H1 (cell line): ENCODE measurements at regions not wholly inside any gene's neighbourhood (a gene's known extent, or its start where the extent isn't known, plus 50 kb on each side); places are given as distances from the start of the nearest gene placed in this dataset.

Experiments used
- CTCF ChIA-PET: fragments of 300-600 bp; sonication (Branson Sonifier 250); formaldehyde crosslinking; loops from one replicate; lab custom pipeline; 2021; ENCODE audit not compliant: partially characterized antibody; lab: Charles Lee
- POLR2A ChIA-PET: fragments of 300-600 bp; sonication (Branson Sonifier 250); formaldehyde crosslinking; loops from one replicate; lab custom pipeline; 2021; ENCODE audit warnings: inconsistent platforms; ENCODE audit not compliant: partially characterized antibody; lab: Charles Lee
- DNase-seq, 2 experiments: peaks; one replicate each; pipeline versions ENCODE4 v3.0.0 to v3.0.0-alpha.2; 2010 to 2022; ENCODE audit warnings: low spot score in 2 of 2, low read depth in 1 of 2, mixed read lengths in 1 of 2
- FAIRE-seq: peaks from 2 replicates; lab custom pipeline; 2011; peaks lifted over from hg19 to GRCh38; lab: Jason Lieb, UNC
- H2AFZ ChIP-seq: 2 replicates; pipeline ENCODE4 v1.8.1; 2012; ENCODE audit warnings: low read length, inconsistent platforms
- H2AK5ac ChIP-seq: 2 replicates; pipeline ENCODE4 v1.6.1; 2013; ENCODE audit warnings: low read depth, low read length
- H2BK120ac ChIP-seq: replicated peaks from 2 replicates; pipeline ENCODE3; 2013; ENCODE audit warnings: low read depth, low read length, inconsistent platforms
- H2BK12ac ChIP-seq: 2 replicates; pipeline ENCODE4 v1.6.1; 2013; ENCODE audit warnings: low read depth, low read length
- H2BK15ac ChIP-seq: 2 replicates; pipeline ENCODE4 v1.6.1; 2013; ENCODE audit warnings: low read length
- H2BK20ac ChIP-seq: 2 replicates; pipeline ENCODE4 v1.6.1; 2013; ENCODE audit warnings: low read length
- H2BK5ac ChIP-seq: 2 replicates; pipeline ENCODE4 v1.6.1; 2013; ENCODE audit warnings: low read depth, low read length
- H3K14ac ChIP-seq: 2 replicates; pipeline ENCODE4 v1.6.1; 2013; ENCODE audit warnings: inconsistent platforms; ENCODE audit not compliant: insufficient read length
- H3K18ac ChIP-seq: 2 replicates; pipeline ENCODE4 v1.6.1; 2013; ENCODE audit warnings: low read length; ENCODE audit errors: extremely low read depth
- H3K23ac ChIP-seq: 2 replicates; pipeline ENCODE4 v1.6.1; 2013; ENCODE audit warnings: inconsistent platforms; ENCODE audit not compliant: insufficient read length
- H3K23me2 ChIP-seq: 2 replicates; pipeline ENCODE4 v1.6.1; 2013; ENCODE audit warnings: low read depth, low read length
- H3K27ac ChIP-seq: 2 replicates; pipeline ENCODE4 v1.6.1; 2011; ENCODE audit warnings: low read depth, low read length, inconsistent platforms
- H3K27me3 ChIP-seq, 4 experiments: replicated peaks in 1 of 4; 1 replicate in 1 of 4; 2 replicates in 3 of 4; pipeline versions ENCODE4 v1.6.1 to v1.8.1; 2011 to 2013; ENCODE audit warnings: low read length in 3 of 4, mild to moderate bottlenecking in 3 of 4, inconsistent platforms in 2 of 4, mixed read lengths in 2 of 4, moderate library complexity in 1 of 4; ENCODE audit not compliant: control insufficient read depth in 3 of 4, insufficient read depth in 3 of 4; ENCODE audit errors: extremely low read depth in 1 of 4
- H3K36me3 ChIP-seq, 4 experiments: 2 replicates each; pipeline versions ENCODE4 v1.6.1 to v1.8.1; 2011 to 2013; ENCODE audit warnings: mild to moderate bottlenecking in 4 of 4, low read length in 3 of 4, moderate library complexity in 2 of 4, control low read depth in 1 of 4, inconsistent platforms in 1 of 4; ENCODE audit not compliant: insufficient read depth in 4 of 4, control insufficient read depth in 2 of 4
- H3K4ac ChIP-seq: replicated peaks from 2 replicates; pipeline ENCODE3; 2013; ENCODE audit warnings: low read length, low read depth, mixed read lengths, inconsistent platforms; ENCODE audit not compliant: insufficient read length
- H3K4me1 ChIP-seq, 4 experiments: replicated peaks in 1 of 4; 1 replicate in 1 of 4; 2 replicates in 3 of 4; pipeline versions ENCODE4 v1.6.1 to v1.8.1; 2011 to 2013; ENCODE audit warnings: low read length in 3 of 4, inconsistent platforms in 2 of 4, mixed read lengths in 1 of 4; ENCODE audit not compliant: insufficient read depth in 4 of 4, control insufficient read depth in 3 of 4
- H3K4me2 ChIP-seq, 2 experiments: 2 replicates each; pipeline versions ENCODE4 v1.6.1 to v1.8.1; 2011 to 2013; ENCODE audit warnings: low read depth in 2 of 2, low read length in 2 of 2, control low read depth in 1 of 2, inconsistent platforms in 1 of 2, mild to moderate bottlenecking in 1 of 2; ENCODE audit not compliant: insufficient read depth in 1 of 2
- H3K4me3 ChIP-seq, 4 experiments: fragments of 200-600, 300-600 bp in 1 of 4; sonication (generic), shearing (Covaris generic), sonication (Bioruptor Twin) in 1 of 4; 2 replicates each; pipeline versions ENCODE4 v1.5.1 to v1.8.1; 2011 to 2016; ENCODE audit warnings: low read length in 4 of 4, low read depth in 3 of 4, control low read depth in 2 of 4, inconsistent platforms in 2 of 4, mild to moderate bottlenecking in 2 of 4, mixed read lengths in 1 of 4, moderate library complexity in 1 of 4; ENCODE audit not compliant: insufficient read depth in 2 of 4; ENCODE audit errors: extremely low read depth in 1 of 4
- H3K56ac ChIP-seq: replicated peaks from 2 replicates; pipeline ENCODE3; 2013; ENCODE audit warnings: low read depth, mild to moderate bottlenecking, mixed read lengths, low read length, inconsistent platforms; ENCODE audit not compliant: insufficient read length
- H3K79me1 ChIP-seq: 2 replicates; pipeline ENCODE4 v1.6.1; 2013; ENCODE audit warnings: low read depth, low read length, control low read depth
- H3K79me2 ChIP-seq, 2 experiments: 2 replicates each; pipeline versions ENCODE4 v1.6.1 to v1.8.1; 2012 to 2013; ENCODE audit warnings: low read length in 2 of 2, mild to moderate bottlenecking in 2 of 2, inconsistent platforms in 1 of 2; ENCODE audit not compliant: insufficient read depth in 2 of 2, control insufficient read depth in 1 of 2
- H3K9ac ChIP-seq, 4 experiments: replicated peaks in 1 of 4; 1 replicate in 1 of 4; 2 replicates in 3 of 4; pipeline versions ENCODE4 v1.6.1 to v1.8.1; 2011 to 2013; ENCODE audit warnings: low read depth in 3 of 4, low read length in 3 of 4, control low read depth in 2 of 4, mild to moderate bottlenecking in 2 of 4, moderate library complexity in 2 of 4, inconsistent platforms in 1 of 4; ENCODE audit errors: extremely low read depth in 1 of 4
- H3K9me3 ChIP-seq, 2 experiments: 2 replicates each; pipeline versions ENCODE4 v1.6.1 to v1.8.1; 2012 to 2013; ENCODE audit warnings: mild to moderate bottlenecking in 2 of 2, moderate library complexity in 2 of 2, control low read depth in 1 of 2, inconsistent platforms in 1 of 2, low read depth in 1 of 2, low read length in 1 of 2, mixed read lengths in 1 of 2; ENCODE audit not compliant: insufficient read depth in 2 of 2
- H4K20me1 ChIP-seq, 2 experiments: replicated peaks in 1 of 2; 2 replicates each; pipeline versions ENCODE3 to v1.8.1; 2011 to 2013; ENCODE audit warnings: inconsistent platforms in 2 of 2, low read length in 2 of 2, mild to moderate bottlenecking in 1 of 2; ENCODE audit not compliant: insufficient read depth in 2 of 2, control insufficient read depth in 1 of 2
- H4K5ac ChIP-seq: 2 replicates; pipeline ENCODE4 v1.6.1; 2013; ENCODE audit warnings: low read length, low read depth, mixed read lengths, inconsistent platforms; ENCODE audit not compliant: insufficient read length
- H4K8ac ChIP-seq: 2 replicates; pipeline ENCODE4 v1.8.0; 2013; ENCODE audit warnings: mild to moderate bottlenecking, moderate library complexity, low read length, inconsistent platforms; ENCODE audit not compliant: insufficient read depth; ENCODE audit errors: extremely low read depth
- H4K91ac ChIP-seq: replicated peaks from 2 replicates; pipeline ENCODE3; 2013; ENCODE audit warnings: low read length, mixed read lengths, inconsistent platforms; ENCODE audit not compliant: insufficient read length
- CTBP2 ChIP-seq: IDR thresholded peaks from 2 replicates; pipeline ENCODE4 v1.7.0; 2011; ENCODE audit warnings: borderline replicate concordance, mild to moderate bottlenecking, moderate library complexity, mixed read lengths, low read length; ENCODE audit not compliant: insufficient read depth, insufficient read length
- EZH2 ChIP-seq: fragments of 200-600 bp; sonication (generic); IDR thresholded peaks from 2 replicates; pipeline ENCODE4 v1.7.1; 2012; ENCODE audit warnings: low read depth, mild to moderate bottlenecking, moderate library complexity, low read length, inconsistent platforms; ENCODE audit not compliant: severe bottlenecking
- KDM4A ChIP-seq: IDR thresholded peaks from one replicate; pipeline ENCODE4 v1.7.1; 2012; ENCODE audit warnings: low read depth, mild to moderate bottlenecking, moderate library complexity, low read length, inconsistent platforms; ENCODE audit not compliant: severe bottlenecking
- SP2 ChIP-seq: IDR thresholded peaks from 2 replicates; pipeline ENCODE4 v1.6.1; 2012; ENCODE audit warnings: mild to moderate bottlenecking, low read length, inconsistent platforms
- TEAD4 ChIP-seq: IDR thresholded peaks from 2 replicates; pipeline ENCODE4 v1.6.1; 2012; ENCODE audit warnings: low read depth, low read length, inconsistent platforms, mixed read lengths
- WGBS, 2 experiments: shearing (Covaris generic) in 1 of 2; methylation state at CpG; one replicate each; pipeline versions ENCODE4 v1.1.6 to v1.1.7; 2013 to 2015; ENCODE audit warnings: low lambda C conversion rate in 2 of 2, mixed read lengths in 2 of 2, inconsistent platforms in 1 of 2, low coverage in 1 of 2, missing lambda C conversion rate in 1 of 2; ENCODE audit not compliant: insufficient replicate concordance in 2 of 2, insufficient coverage in 1 of 2, insufficient read length in 1 of 2; ENCODE audit errors: extremely low coverage in 1 of 2, missing lambda C conversion rate in 1 of 2; 5-methylcytosine and 5-hydroxymethylcytosine counted together
- TF ChIP-seq, protein P1 (sequence below): IDR thresholded peaks from 2 replicates; pipeline ENCODE4 v1.6.1; 2012; ENCODE audit warnings: low read length, inconsistent platforms

GRCh38 chr1:102783487-102783886 lies 324.8 kb downstream of the COL11A1 start:
- POLR2A ChIA-PET: no interaction called here
- 61% methylated on average over 3 of the region's 3 CpGs; no CpG with 5 or more reads in 1 of the 2 experiments for WGBS, 2 experiments
- CTCF ChIA-PET: no interaction called here

More at GRCh38 chr1:102783487-102783886, 324.8 kb downstream of the COL11A1 start:
- no peak for DNase-seq
- H2BK15ac ChIP-seq: no peak overlapping the region
- TF ChIP-seq CTBP2: no peak
- no peak for TF ChIP-seq KDM4A
- TF ChIP-seq, protein P1, sequence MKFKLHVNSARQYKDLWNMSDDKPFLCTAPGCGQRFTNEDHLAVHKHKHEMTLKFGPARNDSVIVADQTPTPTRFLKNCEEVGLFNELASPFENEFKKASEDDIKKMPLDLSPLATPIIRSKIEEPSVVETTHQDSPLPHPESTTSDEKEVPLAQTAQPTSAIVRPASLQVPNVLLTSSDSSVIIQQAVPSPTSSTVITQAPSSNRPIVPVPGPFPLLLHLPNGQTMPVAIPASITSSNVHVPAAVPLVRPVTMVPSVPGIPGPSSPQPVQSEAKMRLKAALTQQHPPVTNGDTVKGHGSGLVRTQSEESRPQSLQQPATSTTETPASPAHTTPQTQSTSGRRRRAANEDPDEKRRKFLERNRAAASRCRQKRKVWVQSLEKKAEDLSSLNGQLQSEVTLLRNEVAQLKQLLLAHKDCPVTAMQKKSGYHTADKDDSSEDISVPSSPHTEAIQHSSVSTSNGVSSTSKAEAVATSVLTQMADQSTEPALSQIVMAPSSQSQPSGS: no peak
- no peak for TF ChIP-seq SP2
- TF ChIP-seq TEAD4: no peak
- no peak for TF ChIP-seq EZH2
- TF ChIP-seq, all 59 proteins: peak for 0
- Histone ChIP-seq H3K4ac (no peak overlapping the region), H4K8ac (no peak overlapping the region), H2BK12ac (no peak overlapping the region), H2BK5ac (no peak overlapping the region), H3K9ac (no peak overlapping the region), H3K27ac (no peak overlapping the region), H3K18ac (no peak overlapping the region), H3K36me3 (no peaks in the 10 kb centered on the region), H3K4me1 (no peaks in the 10 kb centered on the region), H4K5ac (no peak overlapping the region), H3K27me3 (no peaks in the 10 kb centered on the region), H4K91ac (no peak overlapping the region), H3K79me1 (no peaks in the 10 kb centered on the region), H3K4me3 (no peak overlapping the region), H3K4me2 (no peak overlapping the region), H2BK20ac (no peak overlapping the region), H3K79me2 (no peaks in the 10 kb centered on the region), H2AFZ (no peak overlapping the region), H2BK120ac (no peak overlapping the region), H2AK5ac (no peak overlapping the region), H3K23ac (no peak overlapping the region), H3K56ac (no peak overlapping the region), H3K14ac (no peak overlapping the region), H3K9me3 (peaks cover 11 to 13% of the 10 kb centered on the region in 2 experiments), H3K23me2 (no peaks in the 10 kb centered on the region; the same call in 1 of the 2 replicates), H4K20me1 (no peaks in the 10 kb centered on the region)
- FAIRE-seq: no peak
